ENCODE measurements at regions not wholly inside any gene's neighbourhood (a gene's known extent, or its start where the extent isn't known, plus 50 kb on each side); places are given as distances from the start of the nearest gene placed in this dataset.

GRCh38 chr11:106224172-106224571, 146.7 kb downstream of the AASDHPPT start:
- Histone ChIP-seq H3K27ac (ENCODE audit: extremely low read length, insufficient read depth, low read length) (no peak overlapping the region), H3K36me3 (replicated peaks in 1 of 2; ENCODE audit: control insufficient read depth in 1 of 2, insufficient read depth in 2 of 2, low read length in 2 of 2) (no peaks in the 10 kb centered on the region), H2AFZ (ENCODE audit: low read length) (no peak overlapping the region), H3K4me1 (ENCODE audit: insufficient read depth, low read length) (no peaks in the 10 kb centered on the region), H3K4me3 (replicated peaks in 1 of 3; ENCODE audit: insufficient read depth in 1 of 3, low read depth in 2 of 3, low read length in 3 of 3) (no peak overlapping the region), H3K27me3 (ENCODE audit: control insufficient read depth in 1 of 2, insufficient read depth in 2 of 2, low read length in 2 of 2) (no peaks in the 10 kb centered on the region), H3K4me2 (ENCODE audit: low read depth, low read length) (no peak overlapping the region), H3K9me3 (ENCODE audit: low read length) (peaks cover 79% of the 10 kb centered on the region), H3K79me2 (ENCODE audit: insufficient read depth, low read length) (no peaks in the 10 kb centered on the region), H3K9ac (ENCODE audit: insufficient read depth, low read depth, low read length) (no peak overlapping the region), H4K20me1 (ENCODE audit: insufficient read depth, low read length) (no peaks in the 10 kb centered on the region)
- ChIA-PET CTCF (ENCODE audit: low intra/inter-chr PET ratio, low total read pairs) (no interaction called here), POLR2A (no interaction called here)
- TF ChIP-seq, protein P1, sequence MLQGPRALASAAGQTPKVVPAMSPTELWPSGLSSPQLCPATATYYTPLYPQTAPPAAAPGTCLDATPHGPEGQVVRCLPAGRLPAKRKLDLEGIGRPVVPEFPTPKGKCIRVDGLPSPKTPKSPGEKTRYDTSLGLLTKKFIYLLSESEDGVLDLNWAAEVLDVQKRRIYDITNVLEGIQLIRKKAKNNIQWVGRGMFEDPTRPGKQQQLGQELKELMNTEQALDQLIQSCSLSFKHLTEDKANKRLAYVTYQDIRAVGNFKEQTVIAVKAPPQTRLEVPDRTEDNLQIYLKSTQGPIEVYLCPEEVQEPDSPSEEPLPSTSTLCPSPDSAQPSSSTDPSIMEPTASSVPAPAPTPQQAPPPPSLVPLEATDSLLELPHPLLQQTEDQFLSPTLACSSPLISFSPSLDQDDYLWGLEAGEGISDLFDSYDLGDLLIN (CRISPR knock-in tag; IDR thresholded peaks at IDR 0.05; ENCODE audit: borderline replicate concordance), result no peak
- TF ChIP-seq ISL2 (CRISPR knock-in tag; IDR thresholded peaks at IDR 0.05), result no peak
- TF ChIP-seq, protein P2, sequence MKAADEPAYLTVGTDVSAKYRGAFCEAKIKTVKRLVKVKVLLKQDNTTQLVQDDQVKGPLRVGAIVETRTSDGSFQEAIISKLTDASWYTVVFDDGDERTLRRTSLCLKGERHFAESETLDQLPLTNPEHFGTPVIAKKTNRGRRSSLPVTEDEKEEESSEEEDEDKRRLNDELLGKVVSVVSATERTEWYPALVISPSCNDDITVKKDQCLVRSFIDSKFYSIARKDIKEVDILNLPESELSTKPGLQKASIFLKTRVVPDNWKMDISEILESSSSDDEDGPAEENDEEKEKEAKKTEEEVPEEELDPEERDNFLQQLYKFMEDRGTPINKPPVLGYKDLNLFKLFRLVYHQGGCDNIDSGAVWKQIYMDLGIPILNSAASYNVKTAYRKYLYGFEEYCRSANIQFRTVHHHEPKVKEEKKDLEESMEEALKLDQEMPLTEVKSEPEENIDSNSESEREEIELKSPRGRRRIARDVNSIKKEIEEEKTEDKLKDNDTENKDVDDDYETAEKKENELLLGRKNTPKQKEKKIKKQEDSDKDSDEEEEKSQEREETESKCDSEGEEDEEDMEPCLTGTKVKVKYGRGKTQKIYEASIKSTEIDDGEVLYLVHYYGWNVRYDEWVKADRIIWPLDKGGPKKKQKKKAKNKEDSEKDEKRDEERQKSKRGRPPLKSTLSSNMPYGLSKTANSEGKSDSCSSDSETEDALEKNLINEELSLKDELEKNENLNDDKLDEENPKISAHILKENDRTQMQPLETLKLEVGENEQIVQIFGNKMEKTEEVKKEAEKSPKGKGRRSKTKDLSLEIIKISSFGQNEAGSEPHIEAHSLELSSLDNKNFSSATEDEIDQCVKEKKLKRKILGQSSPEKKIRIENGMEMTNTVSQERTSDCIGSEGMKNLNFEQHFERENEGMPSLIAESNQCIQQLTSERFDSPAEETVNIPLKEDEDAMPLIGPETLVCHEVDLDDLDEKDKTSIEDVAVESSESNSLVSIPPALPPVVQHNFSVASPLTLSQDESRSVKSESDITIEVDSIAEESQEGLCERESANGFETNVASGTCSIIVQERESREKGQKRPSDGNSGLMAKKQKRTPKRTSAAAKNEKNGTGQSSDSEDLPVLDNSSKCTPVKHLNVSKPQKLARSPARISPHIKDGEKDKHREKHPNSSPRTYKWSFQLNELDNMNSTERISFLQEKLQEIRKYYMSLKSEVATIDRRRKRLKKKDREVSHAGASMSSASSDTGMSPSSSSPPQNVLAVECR (CRISPR knock-in tag; IDR thresholded peaks at IDR 0.05; ENCODE audit: borderline replicate concordance), result no peak
- TF ChIP-seq DNMT1 (CRISPR knock-in tag; IDR thresholded peaks at IDR 0.05), result no peak
- no peak for TF ChIP-seq SNRNP70 (IDR thresholded peaks at IDR 0.05; ENCODE audit: low read depth, low read length)
- no peak for TF ChIP-seq MAZ (IDR thresholded peaks at IDR 0.05; ENCODE audit: borderline replicate concordance, low read depth, low read length)
- no peak for TF ChIP-seq MAZ (CRISPR knock-in tag; IDR thresholded peaks at IDR 0.05; ENCODE audit: low read depth)
- TF ChIP-seq ZBTB7B (CRISPR knock-in tag; IDR thresholded peaks at IDR 0.05), result no peak
- TF ChIP-seq ZBTB8A (CRISPR knock-in tag; IDR thresholded peaks at IDR 0.05; ENCODE audit: borderline replicate concordance, low read depth), result no peak
- FAIRE-seq (no peak), ATAC-seq (no peak), DNase-seq (ENCODE audit: low spot score) (no peak)
- no TSS peak for BruUV-seq (replicated peaks)
- intact Hi-C loops (cut with micrococcal nuclease; ENCODE audit: unreplicated experiment), result no loop called here
- WGBS (ENCODE audit: low lambda C conversion rate), result 0% methylated on average over 1 of the region's 1 CpG
- in situ Hi-C loops (cut with HindIII; ENCODE audit: extremely low pct_ligation_motif_present, low pct_unique_long_range_greater_than_20kb), result no loop called here
